Small intestine (tissue), 7 donors: ENCODE measurements at regions not wholly inside any gene's neighbourhood (a gene's known extent, or its start where the extent isn't known, plus 50 kb on each side); places are given as distances from the start of the nearest gene placed in this dataset.

Source experiments
- DNase-seq, 2 donors: peaks; one replicate each; pipeline versions ENCODE4 v3.0.0 to v3.0.0-alpha.2; 2013
- FAIRE-seq: peaks from 2 replicates; lab custom pipeline; 2012; peaks lifted over from hg19 to GRCh38; lab: Jason Lieb, UNC
- H3K27ac ChIP-seq, 3 donors: one replicate each; pipeline ENCODE4 v1.5.1; 2013; ENCODE audit warnings: low read length in 2 of 3, mild to moderate bottlenecking in 2 of 3, control low read depth in 1 of 3, inconsistent platforms in 1 of 3, low read depth in 1 of 3, moderate library complexity in 1 of 3
- H3K27me3 ChIP-seq, 3 donors: one replicate each; pipeline ENCODE4 v1.6.1; 2013; ENCODE audit warnings: low read length in 3 of 3, inconsistent platforms in 1 of 3; ENCODE audit not compliant: control insufficient read depth in 3 of 3, insufficient read depth in 3 of 3
- H3K36me3 ChIP-seq, 3 donors: one replicate each; pipeline ENCODE4 v1.6.1; 2013; ENCODE audit warnings: low read length in 3 of 3, inconsistent platforms in 1 of 3, low read depth in 1 of 3, mild to moderate bottlenecking in 1 of 3, moderate library complexity in 1 of 3; ENCODE audit not compliant: control insufficient read depth in 3 of 3, insufficient read depth in 2 of 3
- H3K4me1 ChIP-seq, 3 donors: one replicate each; pipeline ENCODE4 v1.6.1; 2013; ENCODE audit warnings: low read length in 2 of 3, inconsistent platforms in 1 of 3, low read depth in 1 of 3, mild to moderate bottlenecking in 1 of 3, moderate library complexity in 1 of 3; ENCODE audit not compliant: control insufficient read depth in 3 of 3, insufficient read depth in 2 of 3
- H3K4me3 ChIP-seq, 3 donors: one replicate each; pipeline ENCODE4 v1.5.1; 2013; ENCODE audit warnings: low read length in 3 of 3, control low read depth in 1 of 3, inconsistent platforms in 1 of 3, low read depth in 1 of 3, mild to moderate bottlenecking in 1 of 3, moderate library complexity in 1 of 3
- H3K9me3 ChIP-seq, 2 donors: one replicate each; pipeline ENCODE4 v1.6.1; 2013; ENCODE audit warnings: low read depth in 1 of 2, low read length in 1 of 2; ENCODE audit not compliant: control insufficient read depth in 2 of 2, insufficient read depth in 1 of 2
- WGBS, 3 donors: extraction: QIAGEN DNeasy Blood & Tissue Kit; methylation state at CpG; one replicate each; pipeline ENCODE4 v1.1.7; 2013; 5-methylcytosine and 5-hydroxymethylcytosine counted together
- donor health status: healthy with polysubstance abuse.
- donor health status: control.
- donor health status: control.
- donor health status: Bipolar disorder and iron deficiency.
- donor health status: healthy.

GRCh38 chr3:168470380-168470779, 374.7 kb upstream of the GOLIM4 start:
- WGBS, 3 donors, result 42 to 68% (median 52%) methylated on average over 4 of the region's 4 CpGs
- Histone ChIP-seq H3K27ac (no peak overlapping the region), H3K36me3 (no peaks in the 10 kb centered on the region), H3K4me1 (no peaks in the 10 kb centered on the region), H3K9me3 (no peaks in the 10 kb centered on the region), H3K27me3 (no peaks in the 10 kb centered on the region), H3K4me3 (no peak overlapping the region)
- FAIRE-seq, result no peak
- DNase-seq, result no peak

- H3K36me3 ChIP-seq, result no peaks in the 10 kb centered on the region
- no peak overlapping the region for H3K4me3 ChIP-seq
- no peaks in the 10 kb centered on the region for H3K9me3 ChIP-seq
- H3K4me1 ChIP-seq, result no peaks in the 10 kb centered on the region
- no peak overlapping the region for H3K27ac ChIP-seq
- H3K27me3 ChIP-seq, result no peaks in the 10 kb centered on the region
- FAIRE-seq, result no peak
- WGBS, 3 donors, result 54 to 58% (median 58%) methylated on average over 3 of the region's 3 CpGs
- DNase-seq, result no peak
Measured at GRCh38 chr3:168469436-168469835, 373.7 kb upstream of the GOLIM4 start.

- no peak overlapping the region for H3K4me3 ChIP-seq
- DNase-seq, result peak; percentile 12 to 23
- H3K36me3 ChIP-seq, result no peaks in the 10 kb centered on the region
- no peak overlapping the region for H3K27ac ChIP-seq
- H3K4me1 ChIP-seq, result no peaks in the 10 kb centered on the region
- FAIRE-seq, result no peak
- WGBS, 3 donors, result 48 to 51% (median 51%) methylated on average over 6 of the region's 6 CpGs
- no peaks in the 10 kb centered on the region for H3K27me3 ChIP-seq
- no peaks in the 10 kb centered on the region for H3K9me3 ChIP-seq
Measured at GRCh38 chr3:168467115-168467714, 371.5 kb upstream of the GOLIM4 start.

- Histone ChIP-seq H3K4me3 (no peak overlapping the region), H3K4me1 (no peaks in the 10 kb centered on the region), H3K27ac (no peak overlapping the region), H3K27me3 (no peaks in the 10 kb centered on the region), H3K9me3 (no peaks in the 10 kb centered on the region), H3K36me3 (no peaks in the 10 kb centered on the region)
- FAIRE-seq (no peak), DNase-seq (no peak)
Measured at GRCh38 chr3:168461793-168462192, 366.1 kb upstream of the GOLIM4 start.

GRCh38 chr3:168459226-168459784, 363.6 kb upstream of the GOLIM4 start:
- DNase-seq, result no peak
- 54 to 71% (median 60%) methylated on average over 2 of the region's 2 CpGs for WGBS, 3 donors

GRCh38 chr3:168457954-168458539, 362.3 kb upstream of the GOLIM4 start:
- DNase-seq, result no peak
- FAIRE-seq, result no peak
- 67 to 72% (median 69%) methylated on average over 4 of the region's 4 CpGs for WGBS, 3 donors
- Histone ChIP-seq H3K27ac (no peak overlapping the region), H3K9me3 (no peaks in the 10 kb centered on the region), H3K36me3 (no peaks in the 10 kb centered on the region), H3K4me1 (no peaks in the 10 kb centered on the region), H3K27me3 (no peaks in the 10 kb centered on the region), H3K4me3 (no peak overlapping the region)

More at GRCh38 chr3:168459226-168459784, 363.6 kb upstream of the GOLIM4 start:
- no peaks in the 10 kb centered on the region for H3K36me3 ChIP-seq
- no peaks in the 10 kb centered on the region for H3K9me3 ChIP-seq
- no peak overlapping the region for H3K4me3 ChIP-seq
- FAIRE-seq, result peak; percentile 44
- no peak overlapping the region for H3K27ac ChIP-seq
- H3K27me3 ChIP-seq, result no peaks in the 10 kb centered on the region
- no peaks in the 10 kb centered on the region for H3K4me1 ChIP-seq

- Histone ChIP-seq H3K36me3 (no peaks in the 10 kb centered on the region), H3K9me3 (no peaks in the 10 kb centered on the region), H3K27me3 (no peaks in the 10 kb centered on the region), H3K4me1 (no peaks in the 10 kb centered on the region), H3K27ac (no peak overlapping the region), H3K4me3 (no peak overlapping the region)
- FAIRE-seq (no peak), DNase-seq (no peak)
- WGBS, 3 donors, result 50 to 68% (median 51%) methylated on average over 5 of the region's 5 CpGs
Measured at GRCh38 chr3:168455814-168456213, 360.1 kb upstream of the GOLIM4 start.

GRCh38 chr3:168453623-168454022, 357.9 kb upstream of the GOLIM4 start:
- DNase-seq (no peak), FAIRE-seq (peak; percentile 84)
- WGBS, 3 donors, result 72 to 85% (median 75%) methylated on average over 2 of the region's 2 CpGs
- Histone ChIP-seq H3K27me3 (no peaks in the 10 kb centered on the region), H3K4me3 (no peak overlapping the region), H3K27ac (no peak overlapping the region), H3K9me3 (no peaks in the 10 kb centered on the region), H3K4me1 (no peaks in the 10 kb centered on the region), H3K36me3 (no peaks in the 10 kb centered on the region)
